ENCODE measurements at regions not wholly inside any gene's neighbourhood (a gene's known extent, or its start where the extent isn't known, plus 50 kb on each side); places are given as distances from the start of the nearest gene placed in this dataset.

GRCh38 chr15:53218666-53219580, 428.8 kb upstream of the ONECUT1 start:
- TF ChIP-seq, protein P1, sequence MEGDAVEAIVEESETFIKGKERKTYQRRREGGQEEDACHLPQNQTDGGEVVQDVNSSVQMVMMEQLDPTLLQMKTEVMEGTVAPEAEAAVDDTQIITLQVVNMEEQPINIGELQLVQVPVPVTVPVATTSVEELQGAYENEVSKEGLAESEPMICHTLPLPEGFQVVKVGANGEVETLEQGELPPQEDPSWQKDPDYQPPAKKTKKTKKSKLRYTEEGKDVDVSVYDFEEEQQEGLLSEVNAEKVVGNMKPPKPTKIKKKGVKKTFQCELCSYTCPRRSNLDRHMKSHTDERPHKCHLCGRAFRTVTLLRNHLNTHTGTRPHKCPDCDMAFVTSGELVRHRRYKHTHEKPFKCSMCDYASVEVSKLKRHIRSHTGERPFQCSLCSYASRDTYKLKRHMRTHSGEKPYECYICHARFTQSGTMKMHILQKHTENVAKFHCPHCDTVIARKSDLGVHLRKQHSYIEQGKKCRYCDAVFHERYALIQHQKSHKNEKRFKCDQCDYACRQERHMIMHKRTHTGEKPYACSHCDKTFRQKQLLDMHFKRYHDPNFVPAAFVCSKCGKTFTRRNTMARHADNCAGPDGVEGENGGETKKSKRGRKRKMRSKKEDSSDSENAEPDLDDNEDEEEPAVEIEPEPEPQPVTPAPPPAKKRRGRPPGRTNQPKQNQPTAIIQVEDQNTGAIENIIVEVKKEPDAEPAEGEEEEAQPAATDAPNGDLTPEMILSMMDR (IDR thresholded peaks at IDR 0.05), result no peak
- no peak for TF ChIP-seq USF2 (IDR thresholded peaks at IDR 0.05; ENCODE audit: borderline replicate concordance, low read depth, low read length)
- no peak for TF ChIP-seq FOXM1 (IDR thresholded peaks at IDR 0.05; ENCODE audit: low read depth)
- no peak for TF ChIP-seq TEAD4 (IDR thresholded peaks at IDR 0.05; ENCODE audit: borderline replicate concordance, insufficient read depth)
- TF ChIP-seq MAX (IDR thresholded peaks at IDR 0.05; ENCODE audit: low read depth), result no peak
- no peak for TF ChIP-seq NRF1 (IDR thresholded peaks at IDR 0.05; ENCODE audit: low read depth, low read length)
- no peak for TF ChIP-seq JUND (IDR thresholded peaks at IDR 0.05)
- no peak for TF ChIP-seq RFX5 (IDR thresholded peaks at IDR 0.05; ENCODE audit: low read length)
- TF ChIP-seq TCF12 (IDR thresholded peaks at IDR 0.05), result no peak
- no peak for TF ChIP-seq EP300 (IDR thresholded peaks at IDR 0.05; ENCODE audit: borderline replicate concordance in 1 of 2, low read depth in 1 of 2, low read length in 1 of 2)

All from SK-N-SH (cell line).